ENCODE measurements at regions not wholly inside any gene's neighbourhood (a gene's known extent, or its start where the extent isn't known, plus 50 kb on each side); places are given as distances from the start of the nearest gene placed in this dataset.

DNA sequence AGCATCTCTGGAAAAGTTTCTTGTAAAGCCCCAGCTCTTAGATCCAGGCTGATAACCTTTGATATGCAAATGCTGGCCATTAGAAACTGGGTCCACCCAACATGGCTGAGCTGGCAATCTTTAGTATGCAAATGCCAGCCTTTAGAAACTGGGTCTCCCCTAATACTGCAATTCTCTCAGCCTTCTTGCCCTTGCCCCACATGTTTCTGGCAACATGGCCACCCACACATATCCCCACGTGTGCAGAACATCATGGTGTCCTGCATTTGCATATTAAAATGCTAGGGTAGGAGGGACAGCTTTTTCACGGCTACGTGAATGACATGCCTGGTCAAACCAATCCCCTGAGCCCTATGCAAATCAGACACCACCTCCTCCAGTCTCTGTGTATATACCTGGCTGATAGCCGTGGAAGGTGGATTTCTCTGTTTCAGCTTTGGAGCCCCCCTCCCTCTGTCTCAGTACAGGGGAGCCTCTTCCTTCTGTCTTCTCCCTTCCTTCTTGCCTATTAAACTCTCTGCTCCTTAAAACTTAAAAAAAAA lies 344.0 kb upstream of the NWD2 start:
- FAIRE-seq (no peak), DNase-seq (ENCODE audit: insufficient read length, low spot score) (no peak)
- TF ChIP-seq, protein P1, sequence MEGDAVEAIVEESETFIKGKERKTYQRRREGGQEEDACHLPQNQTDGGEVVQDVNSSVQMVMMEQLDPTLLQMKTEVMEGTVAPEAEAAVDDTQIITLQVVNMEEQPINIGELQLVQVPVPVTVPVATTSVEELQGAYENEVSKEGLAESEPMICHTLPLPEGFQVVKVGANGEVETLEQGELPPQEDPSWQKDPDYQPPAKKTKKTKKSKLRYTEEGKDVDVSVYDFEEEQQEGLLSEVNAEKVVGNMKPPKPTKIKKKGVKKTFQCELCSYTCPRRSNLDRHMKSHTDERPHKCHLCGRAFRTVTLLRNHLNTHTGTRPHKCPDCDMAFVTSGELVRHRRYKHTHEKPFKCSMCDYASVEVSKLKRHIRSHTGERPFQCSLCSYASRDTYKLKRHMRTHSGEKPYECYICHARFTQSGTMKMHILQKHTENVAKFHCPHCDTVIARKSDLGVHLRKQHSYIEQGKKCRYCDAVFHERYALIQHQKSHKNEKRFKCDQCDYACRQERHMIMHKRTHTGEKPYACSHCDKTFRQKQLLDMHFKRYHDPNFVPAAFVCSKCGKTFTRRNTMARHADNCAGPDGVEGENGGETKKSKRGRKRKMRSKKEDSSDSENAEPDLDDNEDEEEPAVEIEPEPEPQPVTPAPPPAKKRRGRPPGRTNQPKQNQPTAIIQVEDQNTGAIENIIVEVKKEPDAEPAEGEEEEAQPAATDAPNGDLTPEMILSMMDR (IDR thresholded peaks at IDR 0.05; ENCODE audit: insufficient read depth, missing control alignments): no peak

DNA sequence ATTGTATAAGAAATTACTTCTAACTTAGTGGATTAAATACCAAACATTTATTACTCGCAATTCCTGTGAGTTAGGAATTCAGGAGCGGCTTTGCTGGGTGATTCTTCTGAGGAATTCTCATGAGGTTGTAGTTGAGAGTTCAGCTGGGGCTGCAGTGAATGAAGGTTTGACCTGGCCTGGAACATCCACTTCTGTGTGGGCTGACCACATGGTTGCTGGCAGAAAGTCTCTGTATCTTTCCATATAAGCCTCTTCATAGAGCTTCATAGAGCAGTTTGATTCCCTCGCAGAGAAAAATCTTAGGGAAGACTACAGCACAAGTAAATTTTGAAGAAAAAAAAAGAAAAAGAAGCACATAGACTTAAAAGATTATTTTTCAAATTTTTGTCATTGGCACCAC lies 339.7 kb upstream of the NWD2 start:
- FAIRE-seq: no peak
- no peak for DNase-seq (ENCODE audit: insufficient read length, low spot score)
- TF ChIP-seq, protein P1 (IDR thresholded peaks at IDR 0.05; ENCODE audit: insufficient read depth, missing control alignments): no peak

DNA sequence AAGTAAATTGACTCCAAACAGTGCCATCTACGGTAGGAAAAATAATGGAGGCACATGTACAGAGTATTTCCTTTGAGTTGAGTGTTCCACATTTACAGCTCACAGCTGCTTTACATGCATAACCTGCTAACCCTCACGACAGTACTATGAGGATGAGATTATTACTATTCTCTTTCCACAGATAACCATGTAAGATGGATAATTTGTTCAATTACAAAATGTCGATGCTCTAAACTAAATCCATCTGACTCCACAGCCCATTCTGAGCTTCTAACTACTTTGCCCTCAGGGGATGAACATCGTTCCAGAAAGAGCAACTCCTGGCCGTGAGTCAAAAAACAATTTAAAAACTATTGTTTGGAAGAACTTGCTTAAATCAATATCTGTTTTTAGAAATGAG lies 330.4 kb upstream of the NWD2 start:
- TF ChIP-seq, protein P1 (IDR thresholded peaks at IDR 0.05; ENCODE audit: insufficient read depth, missing control alignments): no peak
- DNase-seq (ENCODE audit: insufficient read length, low spot score) (no peak), FAIRE-seq (no peak)

GRCh38 chr4:36915717-36916116 lies 328.8 kb upstream of the NWD2 start:
- TF ChIP-seq, protein P1 (IDR thresholded peaks at IDR 0.05; ENCODE audit: insufficient read depth, missing control alignments): no peak
- DNase-seq (ENCODE audit: insufficient read length, low spot score) (no peak), FAIRE-seq (no peak)

- DNase-seq (ENCODE audit: insufficient read length, low spot score) (no peak), FAIRE-seq (no peak)
- TF ChIP-seq, protein P1 (IDR thresholded peaks at IDR 0.05; ENCODE audit: insufficient read depth, missing control alignments): no peak
Measured at GRCh38 chr4:36917413-36917812, 327.1 kb upstream of the NWD2 start.

- FAIRE-seq (no peak), DNase-seq (ENCODE audit: insufficient read length, low spot score) (no peak)
- TF ChIP-seq, protein P1 (IDR thresholded peaks at IDR 0.05; ENCODE audit: insufficient read depth, missing control alignments): no peak
Measured at GRCh38 chr4:36919721-36920120, 324.8 kb upstream of the NWD2 start.

GRCh38 chr4:36921476-36922216 lies 322.9 kb upstream of the NWD2 start:
- FAIRE-seq: no peak
- DNase-seq (ENCODE audit: insufficient read length, low spot score): no peak
- TF ChIP-seq, protein P1 (IDR thresholded peaks at IDR 0.05; ENCODE audit: insufficient read depth, missing control alignments): no peak

All from D721Med (cell line).